CD4-positive, alpha-beta T cell (primary cell): ENCODE measurements at regions not wholly inside any gene's neighbourhood (a gene's known extent, or its start where the extent isn't known, plus 50 kb on each side); places are given as distances from the start of the nearest gene placed in this dataset.

Source experiments
- ATAC-seq: fragments of 200-7000 bp; cut with Tn5 transposase; one replicate; pipeline ENCODE4 v1.10.0; 2022; ENCODE audit warnings: mild to moderate bottlenecking; ENCODE audit not compliant: poor library complexity
- CTCF ChIA-PET: fragments of 350-600 bp; sonication (Branson Sonifier 250); formaldehyde crosslinking; loops from one replicate; lab custom pipeline; 2021; ENCODE audit warnings: antibody characterized with exemption, inconsistent platforms; lab: Charles Lee
- POLR2A ChIA-PET: fragments of 350-600 bp; sonication (Branson Sonifier 250); formaldehyde crosslinking; loops from one replicate; lab custom pipeline; 2021; ENCODE audit warnings: antibody characterized with exemption, inconsistent platforms; lab: Charles Lee
- DNase-seq, 14 experiments: peaks; one replicate each; pipeline ENCODE4 v3.0.0-alpha.2; 2013 to 2020; ENCODE audit warnings: mixed read lengths in 2 of 14
- H3K27ac ChIP-seq, 2 donors: one replicate each; pipeline versions ENCODE4 v1.5.1 to v1.7.0; 2013; ENCODE audit warnings: low read length in 2 of 2, low read depth in 1 of 2, mild to moderate bottlenecking in 1 of 2
- H3K27me3 ChIP-seq, 2 experiments: 1 replicate in 1 of 2; 2 replicates in 1 of 2; pipeline versions ENCODE4 v1.6.1 to v1.7.0; 2013; ENCODE audit warnings: low read length in 2 of 2, control low read depth in 1 of 2, mild to moderate bottlenecking in 1 of 2, moderate library complexity in 1 of 2; ENCODE audit not compliant: insufficient read depth in 2 of 2, control insufficient read depth in 1 of 2
- H3K36me3 ChIP-seq: one replicate; pipeline ENCODE4 v1.6.1; 2013; ENCODE audit warnings: low read length, control low read depth; ENCODE audit not compliant: insufficient read depth
- H3K4me1 ChIP-seq: one replicate; pipeline ENCODE4 v1.6.1; 2013; ENCODE audit warnings: low read length, control low read depth; ENCODE audit not compliant: insufficient read depth
- H3K4me3 ChIP-seq: one replicate; pipeline ENCODE4 v1.5.1; 2013; ENCODE audit warnings: mild to moderate bottlenecking, low read length, moderate library complexity
- H3K9me3 ChIP-seq, 2 experiments: 1 replicate in 1 of 2; 2 replicates in 1 of 2; pipeline versions ENCODE4 v1.6.1 to v1.7.0; 2013; ENCODE audit warnings: low read length in 2 of 2, mild to moderate bottlenecking in 2 of 2, control low read depth in 1 of 2, moderate library complexity in 1 of 2; ENCODE audit not compliant: control insufficient read depth in 1 of 2, insufficient read depth in 1 of 2
- H3K27ac Mint-ChIP-seq: one replicate; pipeline ENCODE4 v1.8.0; 2020; ENCODE audit warnings: mixed read lengths
- H3K27me3 Mint-ChIP-seq: one replicate; pipeline ENCODE4 v1.8.0; 2021; ENCODE audit warnings: mixed read lengths
- H3K36me3 Mint-ChIP-seq: one replicate; pipeline ENCODE4 v1.8.0; 2021; ENCODE audit warnings: low read depth, mixed read lengths
- H3K4me1 Mint-ChIP-seq: one replicate; pipeline ENCODE4 v1.8.0; 2021; ENCODE audit warnings: low read depth, mixed read lengths
- H3K4me3 Mint-ChIP-seq: one replicate; pipeline ENCODE4 v1.8.0; 2020; ENCODE audit warnings: mild to moderate bottlenecking, mixed read lengths
- H3K9me3 Mint-ChIP-seq: one replicate; pipeline ENCODE4 v1.8.0; 2020; ENCODE audit warnings: mixed read lengths
- intact Hi-C, 2 experiments: fragments of 100-400 bp; cut with DNase I in 1 of 2; cut with micrococcal nuclease in 1 of 2; formaldehyde crosslinking; loops; one replicate each; pipeline versions ENCODE4 v1.15.1 to v1.9.0; 2023 to 2025; cut with DNase I, micrococcal nuclease
- TF ChIP-seq, protein P1 (sequence below): fragments of 200-600 bp; IDR thresholded peaks from one replicate; pipeline ENCODE4 v1.8.0; 2022; ENCODE audit warnings: antibody characterized with exemption, mild to moderate bottlenecking

DNA sequence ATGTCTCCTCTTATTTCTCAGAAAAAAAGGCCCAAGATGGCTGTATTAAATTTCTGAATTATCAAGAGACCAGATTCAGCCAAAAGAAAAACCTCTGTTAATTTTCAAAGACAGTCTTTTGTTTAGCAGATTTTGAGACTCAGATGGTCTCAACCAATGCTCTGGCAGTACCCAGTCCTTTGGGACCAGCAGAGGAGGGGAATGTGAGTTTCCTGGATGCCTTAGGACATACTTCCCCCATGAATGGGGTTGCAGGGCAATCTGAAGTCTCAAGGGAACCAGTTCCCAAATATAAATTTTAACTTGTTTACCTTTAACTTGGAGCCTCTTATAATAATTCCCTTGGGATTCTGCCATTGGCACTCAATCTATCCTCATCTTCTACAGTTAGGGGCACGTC lies 107.8 kb upstream of the ZNF521 start:
- peaks cover 0 to 5% of the 10 kb centered on the region in 2 experiments for H3K9me3 ChIP-seq
- H3K27me3 Mint-ChIP-seq: no peaks in the 10 kb centered on the region
- no peak overlapping the region for H3K4me3 ChIP-seq
- TF ChIP-seq, protein P1, sequence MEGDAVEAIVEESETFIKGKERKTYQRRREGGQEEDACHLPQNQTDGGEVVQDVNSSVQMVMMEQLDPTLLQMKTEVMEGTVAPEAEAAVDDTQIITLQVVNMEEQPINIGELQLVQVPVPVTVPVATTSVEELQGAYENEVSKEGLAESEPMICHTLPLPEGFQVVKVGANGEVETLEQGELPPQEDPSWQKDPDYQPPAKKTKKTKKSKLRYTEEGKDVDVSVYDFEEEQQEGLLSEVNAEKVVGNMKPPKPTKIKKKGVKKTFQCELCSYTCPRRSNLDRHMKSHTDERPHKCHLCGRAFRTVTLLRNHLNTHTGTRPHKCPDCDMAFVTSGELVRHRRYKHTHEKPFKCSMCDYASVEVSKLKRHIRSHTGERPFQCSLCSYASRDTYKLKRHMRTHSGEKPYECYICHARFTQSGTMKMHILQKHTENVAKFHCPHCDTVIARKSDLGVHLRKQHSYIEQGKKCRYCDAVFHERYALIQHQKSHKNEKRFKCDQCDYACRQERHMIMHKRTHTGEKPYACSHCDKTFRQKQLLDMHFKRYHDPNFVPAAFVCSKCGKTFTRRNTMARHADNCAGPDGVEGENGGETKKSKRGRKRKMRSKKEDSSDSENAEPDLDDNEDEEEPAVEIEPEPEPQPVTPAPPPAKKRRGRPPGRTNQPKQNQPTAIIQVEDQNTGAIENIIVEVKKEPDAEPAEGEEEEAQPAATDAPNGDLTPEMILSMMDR: no peak
- intact Hi-C loops: no loop called here
- no peaks in the 10 kb centered on the region for H3K27me3 ChIP-seq
- DNase-seq (no peak), ATAC-seq (no peak)
- H3K27ac Mint-ChIP-seq: no peak overlapping the region
- ChIA-PET CTCF (no interaction called here), POLR2A (no interaction called here)
- no peak overlapping the region for H3K27ac ChIP-seq
- H3K36me3 ChIP-seq: no peaks in the 10 kb centered on the region
- H3K4me3 Mint-ChIP-seq: no peak overlapping the region
- no peaks in the 10 kb centered on the region for H3K4me1 ChIP-seq
- no peaks in the 10 kb centered on the region for H3K9me3 Mint-ChIP-seq
- H3K36me3 Mint-ChIP-seq: no peaks in the 10 kb centered on the region
- no peaks in the 10 kb centered on the region for H3K4me1 Mint-ChIP-seq

GRCh38 chr18:25457601-25458000 lies 105.6 kb upstream of the ZNF521 start:
- Mint-ChIP-seq H3K27me3 (no peaks in the 10 kb centered on the region), H3K9me3 (no peaks in the 10 kb centered on the region), H3K4me3 (no peak overlapping the region), H3K27ac (no peak overlapping the region), H3K36me3 (no peaks in the 10 kb centered on the region), H3K4me1 (no peaks in the 10 kb centered on the region)
- no peaks in the 10 kb centered on the region for H3K27me3 ChIP-seq
- ChIA-PET CTCF (no interaction called here), POLR2A (no interaction called here)
- H3K4me3 ChIP-seq: no peak overlapping the region
- H3K36me3 ChIP-seq: no peaks in the 10 kb centered on the region
- intact Hi-C loops: no loop called here
- TF ChIP-seq, protein P1: no peak
- no peak for ATAC-seq
- DNase-seq: no peak
- peaks cover 0 to 5% of the 10 kb centered on the region in 2 experiments for H3K9me3 ChIP-seq
- no peaks in the 10 kb centered on the region for H3K4me1 ChIP-seq
- H3K27ac ChIP-seq: no peak overlapping the region

- Histone ChIP-seq H3K4me3 (no peak overlapping the region), H3K9me3 (peaks cover 0 to 5% of the 10 kb centered on the region in 2 experiments), H3K36me3 (no peaks in the 10 kb centered on the region), H3K27ac (no peak overlapping the region), H3K27me3 (no peaks in the 10 kb centered on the region), H3K4me1 (no peaks in the 10 kb centered on the region)
- TF ChIP-seq, protein P1: no peak
- intact Hi-C loops: no loop called here
- Mint-ChIP-seq H3K27me3 (no peaks in the 10 kb centered on the region), H3K4me3 (no peak overlapping the region), H3K27ac (no peak overlapping the region), H3K9me3 (no peaks in the 10 kb centered on the region), H3K36me3 (no peaks in the 10 kb centered on the region), H3K4me1 (no peaks in the 10 kb centered on the region)
- ChIA-PET CTCF (no interaction called here), POLR2A (no interaction called here)
- DNase-seq (no peak), ATAC-seq (no peak)
Observed at GRCh38 chr18:25457126-25457525, 105.2 kb upstream of the ZNF521 start.
